NCI-H69 (cell line): ENCODE measurements at regions not wholly inside any gene's neighbourhood (a gene's known extent, or its start where the extent isn't known, plus 50 kb on each side); places are given as distances from the start of the nearest gene placed in this dataset.
A peak's percentile ranks its signal among the peaks of the same experiment; 100 is the strongest.

Experiments
- DNase-seq: peaks from one replicate; lab custom pipeline; 2025; lab: John Stamatoyannopoulos, UW

DNA sequence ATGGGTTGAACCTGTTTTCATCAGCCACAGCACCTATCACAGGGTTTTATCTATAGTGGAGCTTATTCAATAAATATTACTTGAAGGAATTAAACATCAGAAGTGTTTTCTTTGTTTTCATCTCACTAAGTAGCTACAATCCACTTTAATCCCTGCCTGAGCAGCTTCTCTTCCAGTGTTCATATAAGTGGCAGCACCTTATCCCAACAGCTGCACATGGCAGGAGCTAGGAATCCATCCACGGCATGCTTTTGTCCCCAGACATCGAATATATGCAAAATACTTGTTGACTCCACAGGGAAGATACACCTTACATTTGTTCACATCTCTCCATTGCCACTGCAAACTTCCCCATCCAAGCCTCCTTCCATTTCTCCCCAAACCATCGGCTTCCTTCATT, 549.8 kb upstream of the FAM241A start:
- DNase-seq: no peak

DNA sequence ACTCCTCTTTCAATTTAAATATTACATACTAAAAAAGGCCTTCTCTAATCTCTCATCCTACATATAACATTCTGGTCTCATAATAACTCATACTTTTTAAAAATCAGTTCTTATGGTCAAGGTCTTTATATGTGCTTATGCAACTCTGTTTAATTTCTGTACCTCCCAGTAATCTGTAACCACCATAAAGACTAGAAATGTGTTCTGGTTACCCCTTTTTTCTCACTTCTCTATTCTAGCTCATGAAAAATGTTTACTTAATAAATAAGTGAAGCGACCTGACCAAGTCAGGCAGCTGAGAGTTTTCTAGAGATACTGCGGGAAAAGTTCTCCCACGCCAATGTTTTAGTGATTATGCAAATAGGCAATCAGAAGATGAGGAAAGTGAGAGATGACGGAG, 548.8 kb upstream of the FAM241A start:
- DNase-seq: no peak

GRCh38 chr4:111601671-111602070, 543.6 kb upstream of the FAM241A start:
- no peak for DNase-seq

GRCh38 chr4:111602848-111603247, 542.4 kb upstream of the FAM241A start:
- DNase-seq: peak; percentile 23

DNA sequence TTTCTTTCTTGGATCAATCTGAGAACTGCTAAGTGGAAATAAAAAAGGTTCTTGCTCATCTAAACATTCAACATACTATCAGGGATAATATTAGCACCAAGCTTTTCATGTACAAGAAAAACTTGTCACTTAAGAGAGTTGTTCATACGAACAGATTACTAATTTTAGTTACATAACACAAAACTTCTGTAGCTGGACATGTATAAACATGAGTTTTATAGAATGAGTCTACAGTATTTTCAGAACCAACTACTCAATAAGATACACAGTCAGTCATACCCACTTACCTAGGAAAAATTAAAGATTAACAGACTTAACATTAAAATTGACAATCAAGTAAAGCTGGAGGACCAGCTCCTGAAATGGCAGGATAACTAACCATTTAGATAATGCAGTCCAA, 540.1 kb upstream of the FAM241A start:
- no peak for DNase-seq

DNA sequence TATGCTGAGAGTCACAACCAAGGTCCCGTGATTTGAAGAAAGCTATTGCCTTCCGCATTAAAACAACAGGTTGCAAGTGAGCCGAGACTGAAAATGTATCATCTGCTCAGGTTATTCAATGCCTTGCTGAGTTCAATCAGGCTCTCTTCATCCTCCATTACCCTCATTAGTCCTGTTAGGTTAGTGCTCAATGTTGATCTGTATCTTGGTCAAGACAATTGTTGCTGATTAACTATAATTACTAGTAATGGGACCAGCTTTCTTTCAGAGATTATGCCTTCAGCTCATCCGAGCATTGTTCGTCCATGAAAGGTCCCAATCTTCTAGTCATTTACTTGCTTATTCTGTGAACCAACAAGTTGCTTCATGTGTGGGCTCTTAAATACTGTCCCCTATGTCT, 534.6 kb upstream of the FAM241A start:
- peak; percentile 92 for DNase-seq

DNA sequence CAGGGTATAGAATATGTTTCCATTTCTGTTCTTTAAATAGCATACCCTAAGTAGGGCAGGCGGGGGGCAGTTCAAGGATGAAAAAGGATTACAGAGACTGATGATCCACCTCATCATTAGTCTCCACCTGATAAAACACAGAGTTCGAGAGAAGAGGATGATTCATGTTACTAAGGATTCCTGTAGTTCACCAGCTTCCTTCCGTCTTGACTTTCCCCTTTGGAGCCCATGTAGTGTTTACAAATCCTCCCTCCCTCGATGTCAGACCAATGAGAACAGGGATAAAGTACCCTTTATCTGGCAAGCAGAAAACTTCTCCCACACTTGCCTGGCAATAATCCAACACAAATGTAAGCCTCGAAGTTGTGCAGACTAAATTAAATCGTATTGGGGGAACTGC, 526.3 kb upstream of the FAM241A start:
- no peak for DNase-seq

DNA sequence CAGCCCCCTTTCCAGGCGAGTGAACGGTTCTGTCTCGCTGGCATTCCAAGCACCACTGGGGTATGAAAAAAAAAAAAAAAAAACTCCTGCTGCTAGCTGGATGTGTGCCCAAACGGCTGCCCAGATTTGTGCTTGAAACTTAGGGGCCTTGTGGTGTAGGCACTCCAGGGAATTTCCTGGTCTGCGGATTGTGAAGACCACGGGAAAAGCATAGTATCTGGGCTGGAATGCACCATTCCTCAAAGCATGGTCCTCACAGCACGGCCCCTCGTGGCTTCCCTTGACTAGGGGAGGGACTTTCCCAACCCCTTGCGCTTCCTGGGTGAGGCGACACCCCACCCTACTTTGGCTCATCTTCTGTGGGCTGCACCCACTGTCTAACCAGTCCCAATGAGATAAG, 516.8 kb upstream of the FAM241A start:
- DNase-seq: no peak

DNA sequence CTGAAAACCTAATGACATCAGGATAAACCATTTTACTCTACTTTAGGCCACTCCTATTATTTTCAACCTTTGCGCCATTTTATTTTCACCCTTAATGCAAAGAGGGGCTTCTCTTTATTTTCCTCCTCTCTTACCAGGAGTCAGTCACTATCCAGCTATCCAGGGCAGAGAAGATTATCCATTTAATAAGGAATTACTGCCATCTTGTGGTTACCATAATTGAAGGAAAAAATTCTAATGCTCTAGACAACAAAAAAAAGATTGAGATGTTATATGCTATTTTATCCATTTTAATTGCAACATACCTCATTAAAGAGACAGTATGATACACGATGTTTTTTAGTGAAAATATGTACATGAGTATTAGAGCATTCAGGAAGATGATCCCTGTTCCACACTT, 514.5 kb upstream of the FAM241A start:
- peak; percentile 81 for DNase-seq

DNA sequence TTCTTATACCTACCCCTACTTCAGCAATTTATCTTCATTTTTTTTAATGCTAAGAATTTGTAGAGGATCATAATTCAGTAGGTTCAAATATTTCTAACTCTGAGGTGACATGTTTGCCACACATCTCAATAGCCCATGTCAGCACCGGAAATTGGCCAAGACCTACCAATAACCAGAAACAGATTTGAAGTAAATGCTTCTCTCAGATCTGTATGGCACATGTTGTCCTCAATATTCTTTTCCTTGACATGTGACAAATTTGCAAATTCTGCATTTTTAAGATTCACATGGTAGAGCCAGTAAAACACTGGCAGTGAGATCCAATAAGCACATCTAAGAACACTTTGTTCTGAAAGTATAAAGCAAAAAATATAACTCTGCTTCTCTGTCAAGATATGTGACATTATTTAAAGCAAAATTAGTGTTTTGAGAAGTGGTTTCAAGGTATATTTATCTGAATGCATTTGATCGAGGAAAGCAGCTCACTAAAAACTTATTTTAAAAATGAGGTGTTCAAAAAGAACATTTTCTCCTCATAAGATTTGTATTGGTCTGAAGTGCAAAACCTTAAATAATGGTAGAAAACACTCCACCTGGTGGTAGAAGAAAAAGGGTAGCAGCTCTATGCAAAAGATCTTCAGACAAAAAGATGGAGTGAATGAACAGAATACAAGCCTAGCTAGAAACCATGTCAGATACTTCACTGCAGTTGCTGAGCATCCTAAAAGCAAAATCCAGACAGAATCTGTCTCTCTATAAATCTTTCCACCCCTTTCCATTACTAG, 513.8 kb upstream of the FAM241A start:
- DNase-seq: peak; percentile 80

GRCh38 chr4:111632641-111633151, 512.6 kb upstream of the FAM241A start:
- DNase-seq: peak; percentile 73

DNA sequence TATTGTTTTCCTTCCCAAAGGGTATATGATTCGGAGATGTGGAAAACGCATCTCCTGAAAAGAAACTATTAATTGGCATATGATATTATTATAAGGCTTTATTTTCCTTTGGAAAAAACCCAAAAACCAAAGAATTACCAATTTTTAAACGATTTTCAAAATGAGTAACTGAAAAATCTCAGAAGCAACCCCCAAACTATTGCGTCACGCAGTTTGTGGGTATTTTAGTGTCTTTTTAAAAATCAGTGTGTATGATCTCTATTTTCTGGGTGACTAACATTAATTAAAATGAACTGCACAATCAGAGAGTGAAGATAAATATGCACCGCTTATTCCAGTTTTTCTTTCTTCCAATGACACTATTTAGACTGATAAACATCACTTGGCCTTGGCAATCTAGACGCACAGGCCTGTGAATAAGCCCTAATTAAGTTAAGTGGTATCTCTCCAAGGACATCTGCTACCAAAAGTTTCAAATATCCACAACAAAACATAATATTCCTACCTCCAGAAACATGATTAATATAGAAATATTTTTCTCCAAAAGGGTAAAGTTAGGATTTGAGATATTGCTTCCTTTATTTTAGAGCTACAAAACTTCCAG, 511.5 kb upstream of the FAM241A start:
- DNase-seq: peak; percentile 82

- no peak for DNase-seq
Measured at GRCh38 chr4:111635646-111636045, 509.6 kb upstream of the FAM241A start.

DNA sequence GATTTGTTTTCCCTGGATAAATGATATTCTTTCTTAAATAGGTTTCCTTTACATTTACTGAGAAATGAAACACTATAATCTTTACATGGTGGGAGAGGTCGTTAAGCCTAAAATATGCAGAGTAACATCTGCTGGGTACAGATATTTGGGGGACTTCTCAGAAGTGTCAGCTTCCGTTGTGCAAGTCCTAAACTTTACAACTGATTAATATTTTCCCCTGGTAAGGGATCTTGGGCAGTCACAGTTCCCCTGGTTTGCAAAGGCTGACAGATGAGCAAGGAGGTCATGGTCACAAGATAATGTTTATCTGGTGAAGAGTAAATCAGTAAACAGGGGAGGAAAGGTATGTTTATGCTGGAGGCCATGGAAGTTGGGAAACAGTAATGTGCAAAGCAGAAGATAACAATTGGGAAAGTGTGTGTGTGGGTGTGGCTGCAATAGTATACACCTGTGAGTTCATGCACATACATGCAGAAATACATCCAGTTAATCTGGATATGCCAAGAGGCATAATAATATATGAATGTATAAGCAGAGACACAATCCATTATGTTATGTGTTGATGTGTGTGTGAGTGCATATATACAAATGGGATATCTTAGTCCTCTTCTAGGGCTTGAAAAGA, 508.2 kb upstream of the FAM241A start:
- no peak for DNase-seq

- peak; percentile 6 for DNase-seq
Measured at GRCh38 chr4:111639120-111639690, 506.0 kb upstream of the FAM241A start.

DNA sequence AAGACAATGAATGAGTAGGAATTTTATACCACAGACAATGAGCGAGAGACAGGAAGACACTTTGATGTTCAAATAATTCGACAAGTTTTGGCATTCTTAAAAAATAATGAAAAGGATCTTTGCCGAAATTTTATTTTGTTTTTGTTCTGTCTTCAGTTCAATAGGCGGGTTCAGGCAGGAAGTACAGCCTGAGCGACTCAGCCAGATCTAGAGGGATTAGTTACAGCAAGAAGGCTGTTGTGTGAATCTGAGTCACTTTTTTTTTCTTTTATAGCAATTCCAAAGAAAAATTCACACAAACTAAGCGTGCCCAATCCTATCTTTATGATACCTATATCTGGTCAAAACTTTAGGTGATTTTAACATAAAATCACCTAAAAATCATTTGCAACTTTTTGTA, 505.4 kb upstream of the FAM241A start:
- DNase-seq: peak; percentile 15

DNA sequence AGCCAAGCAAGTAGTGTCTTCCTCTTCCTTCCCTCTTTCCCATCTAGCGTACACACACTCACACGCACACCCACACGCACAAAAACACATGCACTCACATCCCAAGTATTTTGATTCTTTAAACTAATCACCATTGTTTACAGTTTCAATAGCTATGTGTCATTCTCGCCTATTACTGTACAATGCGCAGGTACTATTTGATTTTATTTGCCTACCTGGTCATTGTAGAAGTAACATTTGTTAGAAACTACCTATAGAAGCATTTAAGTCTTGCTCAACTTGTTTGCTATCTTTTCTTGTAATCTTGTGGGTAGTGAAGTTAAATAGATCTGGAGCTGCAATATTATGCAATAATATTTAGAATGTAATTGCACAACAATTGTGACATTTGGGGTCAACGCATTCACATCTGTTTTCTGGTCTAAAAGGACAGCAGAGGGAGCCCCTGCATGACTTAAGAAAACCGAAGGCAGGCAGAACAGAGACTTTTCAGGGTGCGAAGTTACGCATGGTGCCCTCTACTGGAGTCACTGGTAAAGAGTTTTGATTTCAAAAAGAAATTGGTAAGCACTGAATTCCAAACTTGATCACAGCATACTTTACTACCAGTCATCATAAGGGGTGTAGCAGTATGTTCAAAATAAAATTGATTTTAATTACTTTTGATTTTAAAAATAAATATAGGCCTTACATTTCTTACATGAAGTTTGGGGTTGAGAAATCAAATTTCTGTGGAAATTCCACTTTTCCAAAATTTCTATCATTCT, 503.3 kb upstream of the FAM241A start:
- peak; percentile 88 for DNase-seq

DNA sequence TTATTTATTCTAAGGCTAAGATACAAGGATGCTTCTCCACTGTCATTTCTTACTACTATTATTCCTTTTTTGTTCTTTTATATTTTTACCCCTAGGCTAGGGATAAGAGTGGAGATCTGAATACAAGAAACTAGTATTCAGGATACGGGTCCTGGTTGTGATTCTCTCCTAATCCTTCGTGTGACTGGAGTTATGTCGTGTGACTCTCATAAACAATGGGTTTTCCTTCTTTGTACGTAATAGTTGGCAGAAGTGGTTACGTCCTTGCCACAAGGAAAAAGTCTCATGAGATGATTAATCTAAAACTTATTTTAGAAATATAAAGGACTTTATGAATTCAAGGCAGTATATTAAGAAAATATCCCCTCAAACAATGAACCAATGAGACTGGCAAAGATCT, 497.2 kb upstream of the FAM241A start:
- DNase-seq: no peak

GRCh38 chr4:111649308-111649707, 495.9 kb upstream of the FAM241A start:
- DNase-seq: no peak

GRCh38 chr4:111650146-111650545, 495.1 kb upstream of the FAM241A start:
- peak; percentile 54 for DNase-seq

- peak; percentile 96 for DNase-seq
Measured at GRCh38 chr4:111650674-111651086, 494.6 kb upstream of the FAM241A start.

DNA sequence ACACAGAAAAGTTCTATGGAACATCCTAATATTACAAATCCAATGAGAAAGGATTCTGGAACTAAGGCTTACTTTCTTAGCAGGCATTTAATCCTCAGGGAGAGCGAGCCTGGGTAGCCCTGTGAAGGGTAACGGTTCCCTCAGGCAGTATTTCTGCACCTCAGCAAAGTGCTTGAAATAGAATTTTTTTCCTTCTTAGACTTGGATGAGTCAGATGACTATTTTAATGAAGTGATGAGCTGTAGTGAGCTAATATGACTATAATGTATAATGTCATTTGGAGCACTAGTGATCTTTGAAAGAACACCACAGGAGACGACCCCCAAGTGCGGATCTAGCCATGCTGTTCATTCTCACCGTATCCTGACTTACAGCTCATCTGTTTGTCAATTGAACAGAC, 493.0 kb upstream of the FAM241A start:
- peak; percentile 16 for DNase-seq
